ENCODE measurements at regions not wholly inside any gene's neighbourhood (a gene's known extent, or its start where the extent isn't known, plus 50 kb on each side); places are given as distances from the start of the nearest gene placed in this dataset.
A peak's percentile ranks its signal among the peaks of the same experiment; 100 is the strongest.

- TF ChIP-seq, protein P1, sequence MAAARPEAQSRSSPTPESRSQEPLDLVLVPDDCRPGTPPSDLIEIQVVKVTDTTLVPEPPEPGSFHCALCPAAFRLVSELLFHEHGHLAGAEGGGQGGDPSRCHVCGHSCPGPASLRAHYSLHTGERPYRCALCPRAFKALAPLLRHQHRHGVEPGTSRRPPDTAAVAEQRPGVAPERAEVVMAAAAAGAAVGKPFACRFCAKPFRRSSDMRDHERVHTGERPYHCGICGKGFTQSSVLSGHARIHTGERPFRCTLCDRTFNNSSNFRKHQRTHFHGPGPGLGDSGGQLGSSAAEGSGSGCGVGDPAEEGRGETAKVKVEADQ (CRISPR knock-in tag; IDR thresholded peaks at IDR 0.05; ENCODE audit: borderline replicate concordance) = no peak
- no peak for TF ChIP-seq STAT5B (CRISPR knock-in tag; IDR thresholded peaks at IDR 0.05)
- TF ChIP-seq SP140L (CRISPR knock-in tag; IDR thresholded peaks at IDR 0.05; ENCODE audit: borderline replicate concordance) = no peak
- no peak; the same call in 1 of the 2 replicates for TF ChIP-seq ZNF331 (CRISPR knock-in tag; IDR thresholded peaks at IDR 0.05)
- peak; percentile 91 for TF ChIP-seq NR2F6 (IDR thresholded peaks at IDR 0.05)
- peak; percentile 84 for TF ChIP-seq NR2F6 (CRISPR knock-in tag; IDR thresholded peaks at IDR 0.05)
- TF ChIP-seq HOXD1 (CRISPR knock-in tag; IDR thresholded peaks at IDR 0.05) = no peak
- peak; percentile 77 for TF ChIP-seq RARA (CRISPR knock-in tag; IDR thresholded peaks at IDR 0.05)
- peak; percentile 50; the same call in 1 of the 2 replicates for TF ChIP-seq NR2F2 (IDR thresholded peaks at IDR 0.05; ENCODE audit: borderline replicate concordance, low read depth)
- no peak for TF ChIP-seq ZNF772 (CRISPR knock-in tag; IDR thresholded peaks at IDR 0.05)
- no peak for TF ChIP-seq FOXA3 (CRISPR knock-in tag; IDR thresholded peaks at IDR 0.05)
- TF ChIP-seq KLF9 (CRISPR knock-in tag; IDR thresholded peaks at IDR 0.05; ENCODE audit: low read depth) = no peak
- no peak for TF ChIP-seq TBL1XR1 (IDR thresholded peaks at IDR 0.05; ENCODE audit: borderline replicate concordance, low read length, partially characterized antibody)
- TF ChIP-seq HOMEZ (CRISPR knock-in tag; IDR thresholded peaks at IDR 0.05; ENCODE audit: low read depth) = no peak
- no peak for TF ChIP-seq NKX3-1 (CRISPR knock-in tag; IDR thresholded peaks at IDR 0.05)
- TF ChIP-seq, protein P2, sequence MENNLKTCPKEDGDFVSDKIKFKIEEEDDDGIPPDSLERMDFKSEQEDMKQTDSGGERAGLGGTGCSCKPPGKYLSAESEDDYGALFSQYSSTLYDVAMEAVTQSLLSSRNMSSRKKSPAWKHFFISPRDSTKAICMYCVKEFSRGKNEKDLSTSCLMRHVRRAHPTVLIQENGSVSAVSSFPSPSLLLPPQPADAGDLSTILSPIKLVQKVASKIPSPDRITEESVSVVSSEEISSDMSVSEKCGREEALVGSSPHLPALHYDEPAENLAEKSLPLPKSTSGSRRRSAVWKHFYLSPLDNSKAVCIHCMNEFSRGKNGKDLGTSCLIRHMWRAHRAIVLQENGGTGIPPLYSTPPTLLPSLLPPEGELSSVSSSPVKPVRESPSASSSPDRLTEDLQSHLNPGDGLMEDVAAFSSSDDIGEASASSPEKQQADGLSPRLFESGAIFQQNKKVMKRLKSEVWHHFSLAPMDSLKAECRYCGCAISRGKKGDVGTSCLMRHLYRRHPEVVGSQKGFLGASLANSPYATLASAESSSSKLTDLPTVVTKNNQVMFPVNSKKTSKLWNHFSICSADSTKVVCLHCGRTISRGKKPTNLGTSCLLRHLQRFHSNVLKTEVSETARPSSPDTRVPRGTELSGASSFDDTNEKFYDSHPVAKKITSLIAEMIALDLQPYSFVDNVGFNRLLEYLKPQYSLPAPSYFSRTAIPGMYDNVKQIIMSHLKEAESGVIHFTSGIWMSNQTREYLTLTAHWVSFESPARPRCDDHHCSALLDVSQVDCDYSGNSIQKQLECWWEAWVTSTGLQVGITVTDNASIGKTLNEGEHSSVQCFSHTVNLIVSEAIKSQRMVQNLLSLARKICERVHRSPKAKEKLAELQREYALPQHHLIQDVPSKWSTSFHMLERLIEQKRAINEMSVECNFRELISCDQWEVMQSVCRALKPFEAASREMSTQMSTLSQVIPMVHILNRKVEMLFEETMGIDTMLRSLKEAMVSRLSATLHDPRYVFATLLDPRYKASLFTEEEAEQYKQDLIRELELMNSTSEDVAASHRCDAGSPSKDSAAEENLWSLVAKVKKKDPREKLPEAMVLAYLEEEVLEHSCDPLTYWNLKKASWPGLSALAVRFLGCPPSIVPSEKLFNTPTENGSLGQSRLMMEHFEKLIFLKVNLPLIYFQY (CRISPR knock-in tag; IDR thresholded peaks at IDR 0.05; ENCODE audit: borderline replicate concordance) = no peak
- TF ChIP-seq POGZ (CRISPR knock-in tag; IDR thresholded peaks at IDR 0.05) = peak; percentile 46; the same call in 1 of the 2 replicates
Observed at GRCh38 chr14:37972941-37973887, 234.5 kb upstream of the SSTR1 start (continued).
